ENCODE measurements at regions not wholly inside any gene's neighbourhood (a gene's known extent, or its start where the extent isn't known, plus 50 kb on each side); places are given as distances from the start of the nearest gene placed in this dataset.

GRCh38 chr4:110916505-110916904, 293.6 kb upstream of the PITX2 start:
- TF ChIP-seq MED1 (CRISPR knock-in tag; IDR thresholded peaks at IDR 0.05; ENCODE audit: borderline replicate concordance) (no peak), ZNF77 (CRISPR knock-in tag; IDR thresholded peaks at IDR 0.05) (no peak), TCF7 (IDR thresholded peaks at IDR 0.05; ENCODE audit: borderline replicate concordance) (no peak), WHSC1 (IDR thresholded peaks at IDR 0.05; ENCODE audit: low read length) (no peak)
